ENCODE measurements at regions not wholly inside any gene's neighbourhood (a gene's known extent, or its start where the extent isn't known, plus 50 kb on each side); places are given as distances from the start of the nearest gene placed in this dataset.
A peak's percentile ranks its signal among the peaks of the same experiment; 100 is the strongest.

DNA sequence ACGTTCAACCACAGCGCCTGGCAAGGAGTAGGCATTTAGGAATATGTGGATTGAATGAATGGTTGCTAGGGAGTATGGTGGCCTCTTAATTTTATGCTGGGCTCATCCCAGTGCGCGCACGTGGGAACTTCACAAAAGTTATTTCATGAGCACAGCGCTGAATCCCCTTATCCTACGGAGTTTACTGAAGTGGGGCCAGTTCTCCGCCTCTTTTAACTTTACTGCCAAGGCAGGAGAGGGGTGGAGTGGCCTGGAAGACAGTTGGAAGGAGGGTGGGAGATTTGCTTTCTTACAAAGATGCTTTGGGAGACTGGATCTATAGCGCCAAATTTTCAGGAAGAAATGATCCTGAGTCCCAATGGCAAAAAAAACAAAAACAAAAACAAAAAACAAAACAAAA lies 326.5 kb downstream of the SH3GL2 start:
- 33 to 38% methylated on average over 9 of the region's 9 CpGs for WGBS, 2 donors
- Histone ChIP-seq H3K27ac (no peak overlapping the region), H3K27me3 (peaks cover 0 to 35% of the 10 kb centered on the region in 2 donors), H3K9me3 (peaks cover 0 to 5% (median 0%) of the 10 kb centered on the region in 4 donors), H3K36me3 (no peaks in the 10 kb centered on the region), H3K4me3 (peak overlapping the region in 2 of 4 donors; percentile 23 to 49), H3K4me1 (peaks cover 0 to 28% (median 8%) of the 10 kb centered on the region in 4 donors)
- DNase-seq (ENCODE audit: low spot score in 2 of 2) = no peak
- TF ChIP-seq EP300 (IDR thresholded peaks at IDR 0.05) (no peak), POLR2A (IDR thresholded peaks at IDR 0.05) (no peak)
- TF ChIP-seq, protein P1, sequence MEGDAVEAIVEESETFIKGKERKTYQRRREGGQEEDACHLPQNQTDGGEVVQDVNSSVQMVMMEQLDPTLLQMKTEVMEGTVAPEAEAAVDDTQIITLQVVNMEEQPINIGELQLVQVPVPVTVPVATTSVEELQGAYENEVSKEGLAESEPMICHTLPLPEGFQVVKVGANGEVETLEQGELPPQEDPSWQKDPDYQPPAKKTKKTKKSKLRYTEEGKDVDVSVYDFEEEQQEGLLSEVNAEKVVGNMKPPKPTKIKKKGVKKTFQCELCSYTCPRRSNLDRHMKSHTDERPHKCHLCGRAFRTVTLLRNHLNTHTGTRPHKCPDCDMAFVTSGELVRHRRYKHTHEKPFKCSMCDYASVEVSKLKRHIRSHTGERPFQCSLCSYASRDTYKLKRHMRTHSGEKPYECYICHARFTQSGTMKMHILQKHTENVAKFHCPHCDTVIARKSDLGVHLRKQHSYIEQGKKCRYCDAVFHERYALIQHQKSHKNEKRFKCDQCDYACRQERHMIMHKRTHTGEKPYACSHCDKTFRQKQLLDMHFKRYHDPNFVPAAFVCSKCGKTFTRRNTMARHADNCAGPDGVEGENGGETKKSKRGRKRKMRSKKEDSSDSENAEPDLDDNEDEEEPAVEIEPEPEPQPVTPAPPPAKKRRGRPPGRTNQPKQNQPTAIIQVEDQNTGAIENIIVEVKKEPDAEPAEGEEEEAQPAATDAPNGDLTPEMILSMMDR (IDR thresholded peaks at IDR 0.05) = no peak

DNA sequence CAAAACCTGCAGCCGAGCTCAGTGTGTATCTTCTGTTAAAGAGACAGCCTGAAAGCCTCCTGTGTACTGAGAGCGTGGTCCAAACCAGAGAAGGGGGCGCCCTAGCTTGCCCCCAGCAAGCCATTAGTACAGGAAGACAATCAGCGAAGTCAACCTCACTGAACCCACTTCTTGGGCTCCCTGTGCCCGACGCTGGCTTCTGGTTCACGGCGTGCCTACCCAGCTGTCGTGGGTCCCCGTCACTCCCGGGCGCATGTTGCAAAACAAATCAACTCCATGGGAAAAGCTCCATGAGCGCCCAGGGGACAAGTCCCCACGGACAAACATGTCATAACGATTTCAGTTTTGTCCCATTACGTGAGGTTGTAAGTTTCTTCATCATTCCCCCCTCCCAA lies 326.9 kb downstream of the SH3GL2 start:
- H3K36me3 ChIP-seq = no peaks in the 10 kb centered on the region
- WGBS, 2 donors = 1% methylated on average over 15 to 16 of the region's 16 CpGs
- TF ChIP-seq POLR2A (IDR thresholded peaks at IDR 0.05) = no peak
- TF ChIP-seq, protein P1 (IDR thresholded peaks at IDR 0.05) = no peak
- TF ChIP-seq EP300 (IDR thresholded peaks at IDR 0.05) = no peak
- H3K27me3 ChIP-seq = peaks cover 0 to 35% of the 10 kb centered on the region in 2 donors
- peaks cover 0 to 28% (median 8%) of the 10 kb centered on the region in 4 donors for H3K4me1 ChIP-seq
- H3K4me3 ChIP-seq = peak overlapping the region; percentile 9 to 49 (median 32)
- DNase-seq (ENCODE audit: low spot score in 2 of 2) = no peak
- peaks cover 0 to 5% (median 0%) of the 10 kb centered on the region in 4 donors for H3K9me3 ChIP-seq
- H3K27ac ChIP-seq = no peak overlapping the region

DNA sequence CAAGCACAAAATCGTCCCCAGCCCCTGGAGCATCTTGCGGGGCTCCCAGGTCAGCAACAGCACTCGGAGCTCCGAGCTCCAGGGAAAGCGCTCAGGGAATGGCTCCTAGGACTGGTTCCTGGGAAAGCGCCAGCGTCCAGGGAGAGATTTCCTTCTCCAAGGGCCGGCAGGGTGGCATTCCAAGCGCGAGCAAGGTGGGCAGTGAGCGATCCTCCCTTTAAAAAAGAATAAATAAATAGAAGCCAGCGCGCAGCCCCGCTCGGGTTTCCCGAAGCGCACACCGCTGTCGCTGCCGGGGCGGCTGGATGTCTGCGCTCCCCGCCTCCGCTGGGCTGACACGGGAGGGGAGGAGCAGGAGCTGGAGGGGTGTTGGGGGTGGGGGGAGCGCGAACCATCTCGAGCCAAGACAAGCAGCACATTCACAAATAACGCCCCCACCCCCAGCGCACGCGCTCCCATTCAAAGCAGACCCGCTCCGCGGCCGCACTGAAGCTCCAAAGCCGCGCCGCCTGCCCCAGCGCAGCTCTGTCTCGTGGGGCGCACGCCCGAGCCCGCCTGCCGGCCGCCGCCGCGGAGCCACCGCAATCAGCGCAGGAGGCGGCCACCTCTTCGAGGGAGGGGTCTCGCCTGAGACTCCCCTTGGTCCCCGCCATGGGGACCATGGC lies 327.4 kb downstream of the SH3GL2 start:
- Histone ChIP-seq H3K9me3 (peaks cover 0 to 5% (median 0%) of the 10 kb centered on the region in 4 donors), H3K4me3 (peak overlapping the region; percentile 9 to 49 (median 32)), H3K4me1 (peaks cover 0 to 28% (median 8%) of the 10 kb centered on the region in 4 donors), H3K27me3 (peaks cover 0 to 35% of the 10 kb centered on the region in 2 donors), H3K27ac (peak overlapping the region in 1 of 4 donors; percentile 18), H3K36me3 (no peaks in the 10 kb centered on the region)
- no peak for DNase-seq (ENCODE audit: low spot score in 2 of 2)
- WGBS, 2 donors = 1 to 3% methylated on average over 30 to 32 of the region's 56 CpGs
- TF ChIP-seq, protein P1 (IDR thresholded peaks at IDR 0.05) = no peak
- no peak for TF ChIP-seq POLR2A (IDR thresholded peaks at IDR 0.05)
- no peak for TF ChIP-seq EP300 (IDR thresholded peaks at IDR 0.05)

DNA sequence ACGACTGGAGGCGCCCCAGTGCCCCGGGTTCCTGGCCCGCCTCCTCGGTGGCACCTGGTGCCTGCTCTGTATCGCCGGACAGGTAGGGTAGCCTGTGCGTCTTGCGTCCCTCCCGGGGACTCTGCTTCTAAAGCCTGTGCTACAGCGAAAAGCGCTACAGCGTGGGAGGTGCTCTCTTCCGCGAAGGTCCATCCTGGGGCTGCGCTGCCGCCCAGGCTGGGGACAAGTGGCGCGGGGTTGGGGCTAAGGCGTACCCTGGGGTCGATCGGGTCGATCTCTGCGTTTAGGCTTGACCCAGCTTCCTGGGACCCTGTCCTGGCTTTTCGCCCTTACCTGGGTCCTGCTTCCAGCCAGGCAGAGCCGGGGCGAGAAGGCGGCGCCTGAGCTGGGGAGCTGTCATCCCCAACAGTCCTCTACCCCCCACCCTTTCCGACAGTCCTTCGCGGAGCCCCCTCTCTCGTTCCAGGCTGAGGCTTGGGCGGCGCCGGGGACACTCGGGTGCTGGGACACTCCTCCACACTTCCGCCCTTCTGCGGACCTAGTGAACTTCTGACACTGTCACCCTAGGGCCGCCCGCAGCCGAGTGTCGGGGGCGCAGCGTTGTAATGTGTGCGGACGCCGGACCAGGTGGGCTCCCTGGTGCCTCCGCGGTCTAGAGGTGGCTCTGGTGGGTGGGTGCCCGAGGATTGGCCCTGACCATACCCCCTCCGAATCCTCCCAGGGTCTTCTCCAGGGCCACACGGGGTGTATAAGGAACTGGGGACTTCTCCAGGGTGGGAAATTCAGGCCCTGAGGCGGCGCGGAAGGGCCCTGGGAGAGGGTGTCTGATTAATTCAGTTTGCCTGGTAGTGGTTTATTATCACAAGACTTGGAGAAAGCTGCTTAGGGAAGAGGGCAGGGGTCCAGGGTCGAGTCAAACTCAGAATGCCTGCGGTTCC lies 328.2 kb downstream of the SH3GL2 start:
- peaks cover 0 to 5% (median 0%) of the 10 kb centered on the region in 4 donors for H3K9me3 ChIP-seq
- peaks cover 0 to 35% of the 10 kb centered on the region in 2 donors for H3K27me3 ChIP-seq
- no peaks in the 10 kb centered on the region for H3K36me3 ChIP-seq
- WGBS, 2 donors = 11 to 15% methylated on average over 31 to 39 of the region's 58 CpGs
- peak overlapping the region in 1 of 4 donors; percentile 18 for H3K27ac ChIP-seq
- no peak for TF ChIP-seq EP300 (IDR thresholded peaks at IDR 0.05)
- TF ChIP-seq, protein P1 (IDR thresholded peaks at IDR 0.05) = no peak
- H3K4me3 ChIP-seq = peak overlapping the region; percentile 9 to 49 (median 32)
- H3K4me1 ChIP-seq = peaks cover 0 to 28% (median 8%) of the 10 kb centered on the region in 4 donors
- DNase-seq (ENCODE audit: low spot score in 2 of 2) = no peak

All from tibial nerve (tissue), 4 donors.